GM18511 (cell line): ENCODE measurements at regions not wholly inside any gene's neighbourhood (a gene's known extent, or its start where the extent isn't known, plus 50 kb on each side); places are given as distances from the start of the nearest gene placed in this dataset.
"Not testable (repeated sequence)": the region's sequence is repeated elsewhere in the genome, so short reads cannot be mapped to it uniquely, and the experiment has no call there.

ENCODE experiments used
- ATAC-seq: cut with Tn5 transposase; IDR thresholded peaks from one replicate; pipeline ENCODE4 v1.9.1; 2021; ENCODE audit warnings: mild to moderate bottlenecking, moderate library complexity; ENCODE audit not compliant: unreplicated experiment

GRCh38 chr7:119914119-119914518 lies 358.9 kb upstream of the KCND2 start:
- ATAC-seq: not testable (repeated sequence)

GRCh38 chr7:119916501-119916900 lies 356.5 kb upstream of the KCND2 start:
- no peak for ATAC-seq

GRCh38 chr7:119918185-119918584 lies 354.8 kb upstream of the KCND2 start:
- no peak for ATAC-seq

- ATAC-seq: no peak
Measured at GRCh38 chr7:119919986-119920385, 353.0 kb upstream of the KCND2 start.

- no peak for ATAC-seq
Measured at GRCh38 chr7:119925581-119926289, 347.2 kb upstream of the KCND2 start.

- no peak for ATAC-seq
Measured at GRCh38 chr7:119929891-119930290, 343.1 kb upstream of the KCND2 start.

GRCh38 chr7:119931230-119931824 lies 341.6 kb upstream of the KCND2 start:
- ATAC-seq: no peak

GRCh38 chr7:119935418-119936025 lies 337.5 kb upstream of the KCND2 start:
- peak; percentile 80 for ATAC-seq

GRCh38 chr7:119936836-119937235 lies 336.1 kb upstream of the KCND2 start:
- no peak for ATAC-seq

GRCh38 chr7:119937745-119938144 lies 335.2 kb upstream of the KCND2 start:
- no peak for ATAC-seq

GRCh38 chr7:119943942-119944600 lies 328.9 kb upstream of the KCND2 start:
- ATAC-seq: no peak

- ATAC-seq: no peak
Measured at GRCh38 chr7:119944601-119944972, 328.4 kb upstream of the KCND2 start.

GRCh38 chr7:119945822-119946221 lies 327.2 kb upstream of the KCND2 start:
- no peak for ATAC-seq

- no peak for ATAC-seq
Measured at GRCh38 chr7:119949053-119949452, 323.9 kb upstream of the KCND2 start.

- not testable (repeated sequence) for ATAC-seq
Measured at GRCh38 chr7:119950390-119951041, 322.5 kb upstream of the KCND2 start.

- not testable (repeated sequence) for ATAC-seq
Measured at GRCh38 chr7:119951614-119952013, 321.4 kb upstream of the KCND2 start.

GRCh38 chr7:119957335-119957734 lies 315.6 kb upstream of the KCND2 start:
- no peak for ATAC-seq

GRCh38 chr7:119959811-119960210 lies 313.2 kb upstream of the KCND2 start:
- no peak for ATAC-seq

- no peak for ATAC-seq
Measured at GRCh38 chr7:119963654-119964053, 309.3 kb upstream of the KCND2 start.

GRCh38 chr7:119964065-119964464 lies 308.9 kb upstream of the KCND2 start:
- no peak for ATAC-seq

- no peak for ATAC-seq
Measured at GRCh38 chr7:119964788-119965542, 308.0 kb upstream of the KCND2 start.
